Activated CD4-positive, alpha-beta T cell treated with anti-CD3 and anti-CD28 coated beads, Interleukin-10, Interleukin-2, amounts not matched to agents 100 ng/mL and 50 ng/mL, durations not matched to agents 16 hours and 8 hours (primary cell): ENCODE measurements at regions not wholly inside any gene's neighbourhood (a gene's known extent, or its start where the extent isn't known, plus 50 kb on each side); places are given as distances from the start of the nearest gene placed in this dataset.

Source experiments
- DNase-seq: peaks from one replicate; pipeline ENCODE4 v3.0.0-alpha.2; 2020

GRCh38 chr5:175808711-175809110 lies 62.7 kb upstream of the CPLX2 start:
- DNase-seq = no peak

GRCh38 chr5:175809531-175810121 lies 61.8 kb upstream of the CPLX2 start:
- no peak for DNase-seq

GRCh38 chr5:175810457-175810856 lies 60.9 kb upstream of the CPLX2 start:
- DNase-seq = no peak

GRCh38 chr5:175811589-175811988 lies 59.8 kb upstream of the CPLX2 start:
- DNase-seq = no peak

GRCh38 chr5:175813943-175814630 lies 57.3 kb upstream of the CPLX2 start:
- no peak for DNase-seq

- no peak for DNase-seq
Measured at GRCh38 chr5:175814691-175815090, 56.7 kb upstream of the CPLX2 start.

GRCh38 chr5:175815126-175815913 lies 56.1 kb upstream of the CPLX2 start:
- DNase-seq = no peak

GRCh38 chr5:175816348-175816747 lies 55.0 kb upstream of the CPLX2 start:
- DNase-seq = no peak

GRCh38 chr5:175819090-175819425 lies 52.3 kb upstream of the CPLX2 start:
- no peak for DNase-seq

- no peak for DNase-seq
Measured at GRCh38 chr5:175820230-175820629, 51.1 kb upstream of the CPLX2 start.
